D721Med (cell line): ENCODE measurements at regions not wholly inside any gene's neighbourhood (a gene's known extent, or its start where the extent isn't known, plus 50 kb on each side); places are given as distances from the start of the nearest gene placed in this dataset.

Source experiments
- DNase-seq: peaks from one replicate; pipeline ENCODE4 v3.0.0; 2011; ENCODE audit warnings: low spot score; ENCODE audit not compliant: insufficient read length
- FAIRE-seq: peaks from 2 replicates; lab custom pipeline; 2011; peaks lifted over from hg19 to GRCh38; lab: Jason Lieb, UNC
- TF ChIP-seq, protein P1 (sequence below): IDR thresholded peaks from 2 replicates; pipeline ENCODE4 v1.5.1; 2012; ENCODE audit warnings: mild to moderate bottlenecking, control low read depth; ENCODE audit not compliant: insufficient read depth; ENCODE audit errors: missing control alignments

- no peak for DNase-seq
- peak; percentile 60 for FAIRE-seq
- TF ChIP-seq, protein P1, sequence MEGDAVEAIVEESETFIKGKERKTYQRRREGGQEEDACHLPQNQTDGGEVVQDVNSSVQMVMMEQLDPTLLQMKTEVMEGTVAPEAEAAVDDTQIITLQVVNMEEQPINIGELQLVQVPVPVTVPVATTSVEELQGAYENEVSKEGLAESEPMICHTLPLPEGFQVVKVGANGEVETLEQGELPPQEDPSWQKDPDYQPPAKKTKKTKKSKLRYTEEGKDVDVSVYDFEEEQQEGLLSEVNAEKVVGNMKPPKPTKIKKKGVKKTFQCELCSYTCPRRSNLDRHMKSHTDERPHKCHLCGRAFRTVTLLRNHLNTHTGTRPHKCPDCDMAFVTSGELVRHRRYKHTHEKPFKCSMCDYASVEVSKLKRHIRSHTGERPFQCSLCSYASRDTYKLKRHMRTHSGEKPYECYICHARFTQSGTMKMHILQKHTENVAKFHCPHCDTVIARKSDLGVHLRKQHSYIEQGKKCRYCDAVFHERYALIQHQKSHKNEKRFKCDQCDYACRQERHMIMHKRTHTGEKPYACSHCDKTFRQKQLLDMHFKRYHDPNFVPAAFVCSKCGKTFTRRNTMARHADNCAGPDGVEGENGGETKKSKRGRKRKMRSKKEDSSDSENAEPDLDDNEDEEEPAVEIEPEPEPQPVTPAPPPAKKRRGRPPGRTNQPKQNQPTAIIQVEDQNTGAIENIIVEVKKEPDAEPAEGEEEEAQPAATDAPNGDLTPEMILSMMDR, result no peak
Measured at GRCh38 chr1:193674292-193674944, 488.0 kb upstream of the B3GALT2 start.

DNA sequence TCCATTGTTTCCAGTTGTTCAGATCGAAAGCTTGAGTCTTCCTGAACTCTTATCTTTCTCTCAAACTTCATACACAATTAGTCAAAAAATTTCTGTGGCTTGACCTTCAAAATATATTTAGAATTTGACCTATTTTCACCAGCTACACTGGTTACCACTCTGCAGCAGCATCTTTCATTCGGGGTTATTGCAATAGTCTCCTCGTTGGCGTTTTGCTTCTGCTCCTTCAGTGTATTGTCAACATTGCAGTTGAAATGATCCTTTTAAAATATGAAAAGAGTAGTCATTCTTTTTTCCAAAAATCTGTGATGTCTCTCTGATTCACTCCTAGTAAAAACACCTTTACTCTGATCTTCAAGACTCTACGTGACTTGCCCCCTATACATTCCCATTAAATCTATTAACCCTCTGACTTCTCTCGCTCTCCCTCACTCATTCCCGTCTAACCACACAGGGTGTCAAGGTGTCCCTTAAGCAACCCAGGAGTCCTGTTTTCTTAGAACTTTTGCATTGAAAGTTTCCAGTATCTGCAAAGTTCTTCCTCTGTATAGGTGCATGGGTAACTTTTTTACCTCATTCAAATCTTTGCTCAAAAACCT, 480.2 kb upstream of the B3GALT2 start:
- FAIRE-seq (peak; percentile 63), DNase-seq (no peak)
- TF ChIP-seq, protein P1, result no peak

DNA sequence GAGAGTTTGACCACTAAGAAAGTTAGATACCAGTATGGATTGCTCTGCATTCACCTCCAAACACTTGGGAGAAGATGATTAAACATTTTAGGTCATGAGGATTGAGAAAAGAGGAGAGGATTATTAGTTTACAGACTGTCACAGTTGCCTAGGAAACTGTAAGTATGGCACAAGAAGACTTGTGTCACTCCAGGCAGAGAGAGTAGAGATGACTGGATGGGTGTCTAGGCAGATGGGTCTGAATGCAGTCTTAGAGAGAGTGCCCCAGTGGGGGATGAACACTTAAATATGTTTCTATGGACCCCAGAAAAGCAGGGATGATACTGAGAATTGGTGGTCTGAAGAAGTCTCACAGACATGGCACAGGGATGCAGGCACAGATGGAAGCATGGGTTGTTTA, 477.6 kb upstream of the B3GALT2 start:
- DNase-seq (no peak), FAIRE-seq (peak; percentile 11)
- TF ChIP-seq, protein P1, result no peak

- DNase-seq, result no peak
- TF ChIP-seq, protein P1, result no peak
- peak; percentile 61 for FAIRE-seq
Measured at GRCh38 chr1:193662030-193662429, 475.6 kb upstream of the B3GALT2 start.

GRCh38 chr1:193661385-193661784, 475.0 kb upstream of the B3GALT2 start:
- FAIRE-seq (no peak), DNase-seq (no peak)
- TF ChIP-seq, protein P1, result no peak

GRCh38 chr1:193660428-193660827, 474.0 kb upstream of the B3GALT2 start:
- no peak for FAIRE-seq
- TF ChIP-seq, protein P1, result no peak
- DNase-seq, result no peak

DNA sequence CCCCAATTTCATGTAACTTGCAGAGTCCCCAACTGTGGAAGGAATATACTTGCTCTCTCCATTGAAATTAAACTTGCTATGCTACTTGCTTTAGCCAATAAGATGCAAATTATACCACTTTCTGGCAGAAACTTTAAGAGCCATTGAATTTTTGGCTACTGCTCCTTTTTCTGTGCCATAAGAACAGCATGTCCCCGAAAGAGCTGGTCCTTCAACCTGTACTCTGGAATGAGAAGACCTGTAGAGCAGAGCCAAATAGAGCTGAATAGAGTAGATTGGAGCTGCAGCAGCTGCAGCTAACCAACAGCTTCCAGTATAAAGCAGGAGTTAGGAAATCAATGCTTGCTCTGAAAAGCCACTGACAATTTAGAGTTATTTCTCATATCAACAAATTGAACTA, 472.3 kb upstream of the B3GALT2 start:
- FAIRE-seq, result no peak
- TF ChIP-seq, protein P1, result no peak
- DNase-seq, result no peak
